ENCODE measurements at regions not wholly inside any gene's neighbourhood (a gene's known extent, or its start where the extent isn't known, plus 50 kb on each side); places are given as distances from the start of the nearest gene placed in this dataset.

- TF ChIP-seq CTCF (IDR thresholded peaks at IDR 0.05) (no peak), MAFK (IDR thresholded peaks at IDR 0.05; ENCODE audit: partially characterized antibody) (no peak), FOXS1 (CRISPR knock-in tag; IDR thresholded peaks at IDR 0.05) (no peak), USF2 (IDR thresholded peaks at IDR 0.05) (no peak)
These were observed 52.6 kb upstream of the CCDC167 start (continued) for GRCh38 chr6:37552267-37552666.

GRCh38 chr6:37551867-37552266, 52.2 kb upstream of the CCDC167 start:
- ChIA-PET CTCF (interaction anchor here (2.6 kb wide), 1 partner anchor 14 kb away, joined by 8 read pairs; no protein-coding TSS in a partner anchor), POLR2A (no interaction called here)
- H3K4me1 ChIP-seq, result peaks cover 39% of the 10 kb centered on the region
- H3K27ac ChIP-seq, result peak overlapping the region in 1 of 2 experiments; percentile 69; a peak in 1 of 6 replicates
- 83% methylated on average over 10 of the region's 10 CpGs for whole genome bisulfite sequencing (ENCODE audit: missing lambda C conversion rate)
- FAIRE-seq (no peak), DNase-seq (ENCODE audit: low read depth in 1 of 2, low spot score in 1 of 2) (no peak), ATAC-seq (no peak)
- no peak overlapping the region for H3K4me2 ChIP-seq
- no peaks in the 10 kb centered on the region for H3K9me3 ChIP-seq
- no peak for TF ChIP-seq BHLHE40 (IDR thresholded peaks at IDR 0.05; ENCODE audit: low read depth, low read length)
- TF ChIP-seq ATOH8 (CRISPR knock-in tag; IDR thresholded peaks at IDR 0.05; ENCODE audit: low read depth), result no peak
- TF ChIP-seq CHD4 (IDR thresholded peaks at IDR 0.05; ENCODE audit: borderline replicate concordance), result no peak
- no peak for TF ChIP-seq CHD2 (IDR thresholded peaks at IDR 0.05; ENCODE audit: low read length, partially characterized antibody)
- no peak for TF ChIP-seq FOXS1 (CRISPR knock-in tag; IDR thresholded peaks at IDR 0.05)
- no peak for TF ChIP-seq NR3C1 (IDR thresholded peaks at IDR 0.05)
- no peak for TF ChIP-seq JUNB (IDR thresholded peaks at IDR 0.05)
- no peak for TF ChIP-seq PBX3 (IDR thresholded peaks at IDR 0.05)
- TF ChIP-seq KDM5A (IDR thresholded peaks at IDR 0.05), result no peak
- TF ChIP-seq NPAS2 (CRISPR knock-in tag; IDR thresholded peaks at IDR 0.05; ENCODE audit: borderline replicate concordance), result no peak
- TF ChIP-seq KDM1A (IDR thresholded peaks at IDR 0.05; ENCODE audit: low read depth), result no peak
- TF ChIP-seq MYC (IDR thresholded peaks at IDR 0.05; ENCODE audit: borderline replicate concordance, low read length), result no peak
- TF ChIP-seq HES2 (IDR thresholded peaks at IDR 0.05), result no peak
- no peak for TF ChIP-seq HOXA7 (CRISPR knock-in tag; IDR thresholded peaks at IDR 0.05)
- H3K4me3 ChIP-seq, result no peak overlapping the region

GRCh38 chr6:37551446-37551845, 51.8 kb upstream of the CCDC167 start:
- Histone ChIP-seq H3K4me1 (peaks cover 39% of the 10 kb centered on the region), H3K4me3 (no peak overlapping the region), H3K9me3 (no peaks in the 10 kb centered on the region), H3K4me2 (no peak overlapping the region), H3K27ac (peak overlapping the region in 1 of 2 experiments; percentile 69; a peak in 2 of 6 replicates)
- no peak for ATAC-seq
- TF ChIP-seq HES2 (IDR thresholded peaks at IDR 0.05) (no peak), GATA3 (IDR thresholded peaks at IDR 0.05; ENCODE audit: borderline replicate concordance) (no peak), POLR2A (IDR thresholded peaks at IDR 0.05; ENCODE audit: low read length) (no peak), EHF (CRISPR knock-in tag; IDR thresholded peaks at IDR 0.05) (no peak), RAD21 (conservative IDR thresholded peaks at IDR 0.05 in 1 of 2, IDR thresholded peaks at IDR 0.05 in 1 of 2) (no peak), NPAS2 (CRISPR knock-in tag; IDR thresholded peaks at IDR 0.05; ENCODE audit: borderline replicate concordance) (no peak), RCOR1 (IDR thresholded peaks at IDR 0.05; ENCODE audit: low read depth, low read length) (no peak), EP300 (IDR thresholded peaks at IDR 0.05) (no peak), EHMT2 (IDR thresholded peaks at IDR 0.05; ENCODE audit: low read depth) (no peak), HOXB5 (CRISPR knock-in tag; IDR thresholded peaks at IDR 0.05) (no peak), BHLHE40 (IDR thresholded peaks at IDR 0.05; ENCODE audit: low read depth, low read length) (no peak), SREBF2 (IDR thresholded peaks at IDR 0.05) (no peak), USF2 (IDR thresholded peaks at IDR 0.05) (no peak), ZNF302 (CRISPR knock-in tag; IDR thresholded peaks at IDR 0.05) (no peak), FOXS1 (CRISPR knock-in tag; IDR thresholded peaks at IDR 0.05) (no peak), CBX8 (IDR thresholded peaks at IDR 0.05) (no peak)
- WGBS (ENCODE audit: missing lambda C conversion rate), result 78% methylated on average over 3 of the region's 3 CpGs
- CTCF ChIA-PET, result interaction anchor here (2.6 kb wide), 1 partner anchor 13 kb away, joined by 8 read pairs; no protein-coding TSS in a partner anchor
- POLR2A ChIA-PET, result no interaction called here
- FAIRE-seq, result no peak
- no peak for DNase-seq (ENCODE audit: low read depth in 1 of 2, low spot score in 1 of 2)

Measured in A549 (cell line).